ENCODE measurements at regions not wholly inside any gene's neighbourhood (a gene's known extent, or its start where the extent isn't known, plus 50 kb on each side); places are given as distances from the start of the nearest gene placed in this dataset.
"Not testable (repeated sequence)": the region's sequence is repeated elsewhere in the genome, so short reads cannot be mapped to it uniquely, and the experiment has no call there.

DNA sequence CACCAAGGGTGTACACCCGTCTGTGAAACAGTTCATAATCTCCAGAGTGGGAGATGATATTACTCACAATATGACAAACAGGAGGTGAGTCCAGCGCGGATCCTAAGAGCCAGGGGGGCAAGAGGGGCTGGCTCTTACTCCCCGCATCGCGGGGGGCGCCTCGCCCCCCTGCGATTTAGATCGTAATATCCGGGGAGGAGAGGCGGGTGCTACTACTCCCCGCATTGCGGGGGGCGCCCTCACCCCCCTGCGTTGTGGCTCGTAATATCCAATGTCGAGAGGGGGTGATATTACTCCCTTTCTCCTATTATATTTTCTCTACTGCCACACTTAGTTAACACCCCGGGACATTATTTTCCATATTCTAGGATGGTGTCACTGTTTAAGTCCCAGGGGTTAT, 131.9 kb downstream of the ADRA2C start:
- Histone ChIP-seq H3K4me1 (no peaks in the 10 kb centered on the region), H3K4me3 (no peak overlapping the region), H3K36me3 (ENCODE audit: low read depth, missing control alignments) (no peaks in the 10 kb centered on the region), H3K9me3 (no peaks in the 10 kb centered on the region), H3K27ac (no peak overlapping the region), H3K27me3 (no peaks in the 10 kb centered on the region)
- 64 to 68% methylated on average over 19 of the region's 19 CpGs for WGBS, 2 donors
- DNase-seq, result no peak
- TF ChIP-seq, protein P1, sequence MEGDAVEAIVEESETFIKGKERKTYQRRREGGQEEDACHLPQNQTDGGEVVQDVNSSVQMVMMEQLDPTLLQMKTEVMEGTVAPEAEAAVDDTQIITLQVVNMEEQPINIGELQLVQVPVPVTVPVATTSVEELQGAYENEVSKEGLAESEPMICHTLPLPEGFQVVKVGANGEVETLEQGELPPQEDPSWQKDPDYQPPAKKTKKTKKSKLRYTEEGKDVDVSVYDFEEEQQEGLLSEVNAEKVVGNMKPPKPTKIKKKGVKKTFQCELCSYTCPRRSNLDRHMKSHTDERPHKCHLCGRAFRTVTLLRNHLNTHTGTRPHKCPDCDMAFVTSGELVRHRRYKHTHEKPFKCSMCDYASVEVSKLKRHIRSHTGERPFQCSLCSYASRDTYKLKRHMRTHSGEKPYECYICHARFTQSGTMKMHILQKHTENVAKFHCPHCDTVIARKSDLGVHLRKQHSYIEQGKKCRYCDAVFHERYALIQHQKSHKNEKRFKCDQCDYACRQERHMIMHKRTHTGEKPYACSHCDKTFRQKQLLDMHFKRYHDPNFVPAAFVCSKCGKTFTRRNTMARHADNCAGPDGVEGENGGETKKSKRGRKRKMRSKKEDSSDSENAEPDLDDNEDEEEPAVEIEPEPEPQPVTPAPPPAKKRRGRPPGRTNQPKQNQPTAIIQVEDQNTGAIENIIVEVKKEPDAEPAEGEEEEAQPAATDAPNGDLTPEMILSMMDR (IDR thresholded peaks at IDR 0.05), result no peak
- no peak for TF ChIP-seq POLR2A (IDR thresholded peaks at IDR 0.05)
- intact Hi-C loops (cut with DNase I; ENCODE audit: low total_unique reads), result no loop called here

DNA sequence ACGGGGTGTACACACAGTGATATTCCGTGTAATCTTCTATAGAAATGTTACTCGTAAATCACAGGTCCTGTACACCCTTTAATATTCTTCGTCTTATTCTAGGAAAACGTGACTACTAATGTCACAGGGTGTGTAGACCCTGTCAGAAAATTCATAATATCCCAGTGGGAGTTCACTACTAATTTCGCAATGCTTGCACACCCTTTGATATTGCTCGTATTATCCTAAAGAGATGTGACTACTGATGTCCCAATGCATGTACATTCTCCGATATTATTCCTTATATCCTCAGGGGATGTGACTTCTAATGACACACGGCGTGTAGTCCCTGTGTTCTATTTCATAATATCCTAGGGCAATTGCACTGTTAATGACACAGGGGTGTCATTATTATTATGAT, 132.7 kb downstream of the ADRA2C start:
- H3K27me3 ChIP-seq; H3K9me3 ChIP-seq; H3K27ac ChIP-seq; DNase-seq; H3K36me3 ChIP-seq (ENCODE audit: low read depth, missing control alignments); H3K4me1 ChIP-seq; H3K4me3 ChIP-seq; intact Hi-C loops (cut with DNase I; ENCODE audit: low total_unique reads): not testable (repeated sequence)
- WGBS, 2 donors, result 65 to 73% methylated on average over 10 of the region's 10 CpGs

GRCh38 chr4:3904264-3904955, 138.2 kb downstream of the ADRA2C start:
- 45 to 47% methylated on average over 15 of the region's 15 CpGs for WGBS, 2 donors
- not testable (repeated sequence) for DNase-seq; H3K36me3 ChIP-seq (ENCODE audit: low read depth, missing control alignments)

GRCh38 chr4:3909616-3910015, 143.4 kb downstream of the ADRA2C start:
- H3K27me3 ChIP-seq; H3K9me3 ChIP-seq; H3K27ac ChIP-seq; intact Hi-C loops (cut with DNase I; ENCODE audit: low total_unique reads); DNase-seq; H3K36me3 ChIP-seq (ENCODE audit: low read depth, missing control alignments); H3K4me3 ChIP-seq; H3K4me1 ChIP-seq: not testable (repeated sequence)
- WGBS, 2 donors, result 90 to 93% methylated on average over 3 of the region's 3 CpGs

More at GRCh38 chr4:3904264-3904955, 138.2 kb downstream of the ADRA2C start:
- H3K27ac ChIP-seq; intact Hi-C loops (cut with DNase I; ENCODE audit: low total_unique reads); H3K4me1 ChIP-seq; H3K9me3 ChIP-seq; H3K27me3 ChIP-seq; H3K4me3 ChIP-seq: not testable (repeated sequence)

- WGBS, 2 donors, result 71 to 81% methylated on average over 10 to 14 of the region's 14 CpGs
- H3K4me3 ChIP-seq; H3K36me3 ChIP-seq (ENCODE audit: low read depth, missing control alignments); H3K27me3 ChIP-seq; H3K9me3 ChIP-seq; H3K27ac ChIP-seq; H3K4me1 ChIP-seq; intact Hi-C loops (cut with DNase I; ENCODE audit: low total_unique reads); DNase-seq: not testable (repeated sequence)
Observed at GRCh38 chr4:3910161-3910950, 144.2 kb downstream of the ADRA2C start.

DNA sequence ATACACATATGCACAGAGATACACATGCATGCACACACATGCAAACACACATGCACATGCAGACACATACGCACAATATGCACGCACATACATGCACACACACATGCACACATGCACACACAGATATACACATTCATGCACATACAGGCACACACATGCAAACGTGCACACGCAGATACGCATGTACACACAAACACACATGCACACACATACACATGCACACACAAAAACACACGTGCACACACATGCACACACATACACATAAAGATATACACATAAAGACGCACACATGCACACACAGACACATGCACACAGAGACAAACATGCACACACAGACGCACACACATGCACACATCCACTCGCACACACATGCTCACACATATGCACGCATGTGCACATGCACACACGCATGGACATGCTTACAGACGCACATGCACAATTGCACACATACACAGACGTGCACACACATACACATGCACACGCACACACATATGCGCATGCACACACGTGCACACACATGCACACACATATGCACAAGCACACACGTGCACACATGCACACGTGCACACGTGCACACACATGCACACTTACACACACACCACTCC, 145.2 kb downstream of the ADRA2C start:
- intact Hi-C loops (cut with DNase I; ENCODE audit: low total_unique reads), result no loop called here
- H3K36me3 ChIP-seq (ENCODE audit: low read depth, missing control alignments), result no peaks in the 10 kb centered on the region
- no peaks in the 10 kb centered on the region for H3K27me3 ChIP-seq
- no peak overlapping the region for H3K27ac ChIP-seq
- no peaks in the 10 kb centered on the region for H3K9me3 ChIP-seq
- H3K4me3 ChIP-seq, result no peak overlapping the region
- no peak for DNase-seq
- H3K4me1 ChIP-seq, result no peaks in the 10 kb centered on the region
- TF ChIP-seq, protein P1 (IDR thresholded peaks at IDR 0.05), result no peak
- no peak for TF ChIP-seq POLR2A (IDR thresholded peaks at IDR 0.05)
- WGBS, 2 donors, result 67 to 82% methylated on average over 17 to 19 of the region's 19 CpGs

GRCh38 chr4:3914511-3914910, 148.3 kb downstream of the ADRA2C start:
- H3K27ac ChIP-seq; H3K4me3 ChIP-seq; H3K9me3 ChIP-seq; DNase-seq; H3K4me1 ChIP-seq; H3K36me3 ChIP-seq (ENCODE audit: low read depth, missing control alignments); H3K27me3 ChIP-seq; intact Hi-C loops (cut with DNase I; ENCODE audit: low total_unique reads): not testable (repeated sequence)
- WGBS, 2 donors, result 83 to 85% methylated on average over 4 of the region's 4 CpGs

DNA sequence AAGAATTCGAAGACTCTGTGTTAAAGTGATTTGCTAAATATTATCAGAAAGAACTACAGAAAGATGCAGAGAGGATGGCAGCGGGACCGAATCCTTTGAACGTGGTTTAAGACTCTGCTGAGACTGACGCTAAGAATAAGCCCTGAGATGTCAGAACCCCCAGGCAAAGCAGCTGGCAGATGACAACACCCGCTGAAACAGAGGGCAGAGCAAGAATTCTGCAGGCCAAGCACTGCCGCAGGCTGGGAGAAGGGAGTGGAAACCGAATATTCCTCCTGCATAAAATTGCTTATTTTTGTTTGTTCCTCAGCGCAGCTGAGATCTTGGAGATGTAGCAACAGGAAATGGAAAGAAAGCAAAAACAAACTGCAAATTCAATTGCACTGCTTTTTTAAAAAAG, 153.3 kb downstream of the ADRA2C start:
- not testable (repeated sequence) for H3K4me1 ChIP-seq

DNA sequence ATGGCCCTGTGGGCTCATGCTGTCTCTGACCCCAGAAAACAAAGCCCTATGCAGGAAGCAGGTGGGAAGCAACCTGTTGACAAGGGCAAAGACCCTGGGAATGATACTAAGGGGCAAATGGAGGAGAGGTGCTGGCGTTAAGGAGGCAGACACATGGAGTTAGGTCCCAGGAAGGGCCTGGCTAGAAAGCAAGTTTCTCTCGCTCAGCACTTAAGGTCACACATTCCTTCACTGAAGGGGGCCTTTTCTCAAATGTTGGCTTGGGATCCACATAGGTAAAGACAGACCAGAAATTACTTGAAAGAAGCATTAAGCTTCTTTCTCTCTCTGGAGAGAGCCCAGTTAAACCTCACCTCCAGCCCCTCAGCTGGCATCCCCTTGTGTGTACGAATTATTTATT, 155.7 kb downstream of the ADRA2C start:
- intact Hi-C loops (cut with DNase I; ENCODE audit: low total_unique reads); DNase-seq; H3K36me3 ChIP-seq (ENCODE audit: low read depth, missing control alignments); H3K27ac ChIP-seq; H3K9me3 ChIP-seq; H3K4me1 ChIP-seq; H3K4me3 ChIP-seq; H3K27me3 ChIP-seq: not testable (repeated sequence)
- WGBS, 2 donors, result 77 to 85% methylated on average over 3 of the region's 3 CpGs

More for the DNA sequence above, 153.3 kb downstream of the ADRA2C start:
- H3K4me3 ChIP-seq; DNase-seq; intact Hi-C loops (cut with DNase I; ENCODE audit: low total_unique reads); H3K9me3 ChIP-seq; H3K27ac ChIP-seq; H3K36me3 ChIP-seq (ENCODE audit: low read depth, missing control alignments); H3K27me3 ChIP-seq: not testable (repeated sequence)
- 38 to 39% methylated on average over 9 of the region's 9 CpGs for WGBS, 2 donors

DNA sequence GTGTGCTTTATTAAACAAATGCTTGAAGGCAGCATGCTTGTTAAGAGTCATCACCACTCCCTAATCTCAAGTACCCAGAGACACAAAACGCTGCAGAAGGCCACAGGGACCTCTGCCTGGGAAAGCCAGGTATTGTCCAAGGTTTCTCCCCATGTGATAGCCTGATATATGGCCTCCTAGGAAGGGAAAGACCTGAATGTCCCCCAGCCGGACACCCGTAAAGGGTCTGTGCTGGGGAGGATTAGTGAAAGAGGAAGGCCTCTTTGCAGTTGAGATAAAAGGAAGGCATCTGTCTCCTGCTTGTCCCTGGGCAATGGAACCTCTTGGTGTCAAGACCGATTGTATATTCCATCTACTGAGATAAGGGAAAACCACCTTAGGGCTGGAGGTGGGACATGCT, 159.7 kb downstream of the ADRA2C start:
- H3K4me3 ChIP-seq; H3K9me3 ChIP-seq; H3K27me3 ChIP-seq; DNase-seq; H3K36me3 ChIP-seq (ENCODE audit: low read depth, missing control alignments); H3K27ac ChIP-seq; H3K4me1 ChIP-seq; intact Hi-C loops (cut with DNase I; ENCODE audit: low total_unique reads): not testable (repeated sequence)
- 52 to 79% methylated on average over 3 to 4 of the region's 4 CpGs for WGBS, 2 donors
